ENCODE measurements at regions not wholly inside any gene's neighbourhood (a gene's known extent, or its start where the extent isn't known, plus 50 kb on each side); places are given as distances from the start of the nearest gene placed in this dataset.

GRCh38 chr4:128337863-128338262 lies 50.2 kb upstream of the PGRMC2 start:
- H3K4me3 ChIP-seq (ENCODE audit: low read depth, low read length) = no peak overlapping the region
- H3K27me3 ChIP-seq (ENCODE audit: control insufficient read depth, insufficient read depth, low read length) = no peaks in the 10 kb centered on the region
- ChIA-PET CTCF (no interaction called here), POLR2A (interaction anchor here (1.4 to 2.4 kb wide), 5 partner anchors 12 to 113 kb away, joined by 3 to 16 read pairs (median 8); no protein-coding TSS in a partner anchor)
- no peak for TF ChIP-seq CTCF (IDR thresholded peaks at IDR 0.05; ENCODE audit: low read depth, low read length)
- no peak for DNase-seq (ENCODE audit: low read depth, low spot score)
- H3K27ac ChIP-seq (ENCODE audit: low read depth, low read length) = no peak overlapping the region
- no peaks in the 10 kb centered on the region for H3K9me3 ChIP-seq (ENCODE audit: control insufficient read depth, insufficient read depth, low read length)

All from AG04450 (cell line).